ENCODE measurements at regions not wholly inside any gene's neighbourhood (a gene's known extent, or its start where the extent isn't known, plus 50 kb on each side); places are given as distances from the start of the nearest gene placed in this dataset.

DNA sequence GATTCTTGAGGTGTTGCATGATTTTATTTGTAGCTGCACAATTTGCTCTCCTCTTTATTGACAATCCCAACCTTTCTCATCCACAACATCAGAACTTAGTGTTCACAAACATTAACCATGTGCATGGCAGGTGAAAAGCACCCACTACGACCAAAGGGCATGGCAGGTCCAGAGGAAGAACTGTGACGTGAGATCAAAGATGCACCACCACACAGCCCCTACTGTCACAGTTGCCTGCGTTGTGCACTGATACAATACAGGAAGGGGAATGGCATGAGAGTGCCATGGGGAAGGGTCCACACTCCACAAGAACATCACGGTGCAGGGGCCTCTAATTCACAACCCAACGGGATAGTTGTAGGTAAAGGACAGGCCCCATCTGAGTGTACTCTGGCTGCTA is 217.1 kb upstream of the PFKP start:
- Histone ChIP-seq H3K9ac (ENCODE audit: low read length in 3 of 3) (no peak overlapping the region), H3K4me3 (ENCODE audit: low read length in 3 of 3) (no peak overlapping the region), H3K9me3 (ENCODE audit: control insufficient read depth in 2 of 3, insufficient read depth in 1 of 3, low read length in 3 of 3) (peaks cover 0 to 2% (median 0%) of the 10 kb centered on the region in 3 donors), H3K27ac (ENCODE audit: low read depth in 2 of 2, low read length in 2 of 2) (no peak overlapping the region), H3K27me3 (ENCODE audit: control insufficient read depth, insufficient read depth, low read length) (no peaks in the 10 kb centered on the region), H3K36me3 (ENCODE audit: control insufficient read depth in 2 of 3, insufficient read depth in 3 of 3, low read length in 3 of 3) (no peaks in the 10 kb centered on the region), H3K4me1 (ENCODE audit: control insufficient read depth in 2 of 3, insufficient read depth in 2 of 3, low read depth in 1 of 3, low read length in 3 of 3) (no peaks in the 10 kb centered on the region)
- DNase-seq (no peak), FAIRE-seq (no peak)
- intact Hi-C loops (cut with DNase I) = no loop called here
- TF ChIP-seq, protein P1, sequence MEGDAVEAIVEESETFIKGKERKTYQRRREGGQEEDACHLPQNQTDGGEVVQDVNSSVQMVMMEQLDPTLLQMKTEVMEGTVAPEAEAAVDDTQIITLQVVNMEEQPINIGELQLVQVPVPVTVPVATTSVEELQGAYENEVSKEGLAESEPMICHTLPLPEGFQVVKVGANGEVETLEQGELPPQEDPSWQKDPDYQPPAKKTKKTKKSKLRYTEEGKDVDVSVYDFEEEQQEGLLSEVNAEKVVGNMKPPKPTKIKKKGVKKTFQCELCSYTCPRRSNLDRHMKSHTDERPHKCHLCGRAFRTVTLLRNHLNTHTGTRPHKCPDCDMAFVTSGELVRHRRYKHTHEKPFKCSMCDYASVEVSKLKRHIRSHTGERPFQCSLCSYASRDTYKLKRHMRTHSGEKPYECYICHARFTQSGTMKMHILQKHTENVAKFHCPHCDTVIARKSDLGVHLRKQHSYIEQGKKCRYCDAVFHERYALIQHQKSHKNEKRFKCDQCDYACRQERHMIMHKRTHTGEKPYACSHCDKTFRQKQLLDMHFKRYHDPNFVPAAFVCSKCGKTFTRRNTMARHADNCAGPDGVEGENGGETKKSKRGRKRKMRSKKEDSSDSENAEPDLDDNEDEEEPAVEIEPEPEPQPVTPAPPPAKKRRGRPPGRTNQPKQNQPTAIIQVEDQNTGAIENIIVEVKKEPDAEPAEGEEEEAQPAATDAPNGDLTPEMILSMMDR (IDR thresholded peaks at IDR 0.05; ENCODE audit: borderline replicate concordance, extremely low read depth, insufficient read depth) = no peak

DNA sequence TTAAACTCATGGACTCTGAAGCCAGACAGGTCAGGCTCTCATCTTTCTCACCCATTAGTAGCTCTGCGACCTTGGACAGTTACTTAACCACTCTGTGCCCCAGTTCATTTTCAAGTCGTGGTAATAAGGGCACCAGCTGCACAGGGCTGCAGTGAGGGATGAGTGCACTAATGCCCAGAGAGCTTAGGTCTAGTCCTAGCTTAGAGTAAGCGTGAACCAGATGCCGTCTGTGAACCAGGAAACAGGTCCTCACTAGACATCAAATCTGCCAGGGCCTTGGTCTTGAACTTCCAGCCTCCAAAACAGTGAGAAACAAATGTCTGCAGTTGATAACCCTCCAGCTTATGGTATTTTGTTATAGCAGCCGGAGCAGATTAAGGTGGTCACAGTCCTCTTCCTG is 222.4 kb upstream of the PFKP start:
- H3K27me3 ChIP-seq (ENCODE audit: control insufficient read depth, insufficient read depth, low read length) = no peaks in the 10 kb centered on the region
- DNase-seq (no peak), FAIRE-seq (no peak)
- H3K27ac ChIP-seq (ENCODE audit: low read depth in 2 of 2, low read length in 2 of 2) = no peak overlapping the region
- H3K4me1 ChIP-seq (ENCODE audit: control insufficient read depth in 2 of 3, insufficient read depth in 2 of 3, low read depth in 1 of 3, low read length in 3 of 3) = no peaks in the 10 kb centered on the region
- H3K4me3 ChIP-seq (ENCODE audit: low read length in 3 of 3) = no peak overlapping the region
- no peaks in the 10 kb centered on the region for H3K36me3 ChIP-seq (ENCODE audit: control insufficient read depth in 2 of 3, insufficient read depth in 3 of 3, low read length in 3 of 3)
- TF ChIP-seq, protein P1 (IDR thresholded peaks at IDR 0.05; ENCODE audit: borderline replicate concordance, extremely low read depth, insufficient read depth) = no peak
- intact Hi-C loops (cut with DNase I) = no loop called here
- peaks cover 0 to 2% (median 0%) of the 10 kb centered on the region in 3 donors for H3K9me3 ChIP-seq (ENCODE audit: control insufficient read depth in 2 of 3, insufficient read depth in 1 of 3, low read length in 3 of 3)
- no peak overlapping the region for H3K9ac ChIP-seq (ENCODE audit: low read length in 3 of 3)

DNA sequence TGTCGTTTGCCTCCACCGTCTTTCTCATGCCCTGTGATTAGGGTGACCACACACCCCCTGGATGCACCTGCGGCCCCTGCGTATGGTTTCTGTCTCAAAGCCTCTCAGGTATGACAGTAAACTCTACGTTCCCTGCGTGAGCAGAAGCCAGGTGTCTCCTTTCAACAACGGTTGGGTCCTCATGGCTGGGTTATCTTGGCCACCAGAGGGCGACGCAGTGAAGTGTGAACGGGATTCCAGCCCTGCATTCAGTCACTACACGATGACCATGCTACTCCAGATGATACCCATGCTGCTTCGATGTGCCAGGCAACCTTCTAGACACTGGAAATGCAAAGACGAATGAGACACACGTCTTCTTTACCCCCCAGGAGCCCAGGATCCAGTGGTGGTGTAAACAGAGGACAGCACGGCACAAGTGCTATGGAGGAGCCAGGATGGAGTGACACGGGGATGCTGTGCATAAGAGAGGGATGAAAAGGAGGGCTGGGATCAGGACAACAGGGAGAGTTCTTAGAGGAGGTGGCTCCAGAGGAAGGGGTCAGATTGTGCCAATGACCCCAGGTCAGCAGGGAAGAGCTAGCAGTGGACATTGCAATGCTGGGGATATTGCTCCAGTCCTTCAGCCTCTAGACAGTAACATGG is 228.1 kb upstream of the PFKP start:
- FAIRE-seq (no peak), DNase-seq (peak in 3 of 5 donors; percentile 25 to 56 (median 39))
- Histone ChIP-seq H3K27ac (ENCODE audit: low read depth in 2 of 2, low read length in 2 of 2) (no peak overlapping the region), H3K9ac (ENCODE audit: low read length in 3 of 3) (no peak overlapping the region), H3K27me3 (ENCODE audit: control insufficient read depth, insufficient read depth, low read length) (no peaks in the 10 kb centered on the region), H3K9me3 (ENCODE audit: control insufficient read depth in 2 of 3, insufficient read depth in 1 of 3, low read length in 3 of 3) (no peaks in the 10 kb centered on the region), H3K4me1 (ENCODE audit: control insufficient read depth in 2 of 3, insufficient read depth in 2 of 3, low read depth in 1 of 3, low read length in 3 of 3) (no peaks in the 10 kb centered on the region), H3K36me3 (ENCODE audit: control insufficient read depth in 2 of 3, insufficient read depth in 3 of 3, low read length in 3 of 3) (no peaks in the 10 kb centered on the region), H3K4me3 (ENCODE audit: low read length in 3 of 3) (no peak overlapping the region)
- TF ChIP-seq, protein P1 (IDR thresholded peaks at IDR 0.05; ENCODE audit: borderline replicate concordance, extremely low read depth, insufficient read depth) = peak; percentile 67
- intact Hi-C loops (cut with DNase I) = no loop called here

DNA sequence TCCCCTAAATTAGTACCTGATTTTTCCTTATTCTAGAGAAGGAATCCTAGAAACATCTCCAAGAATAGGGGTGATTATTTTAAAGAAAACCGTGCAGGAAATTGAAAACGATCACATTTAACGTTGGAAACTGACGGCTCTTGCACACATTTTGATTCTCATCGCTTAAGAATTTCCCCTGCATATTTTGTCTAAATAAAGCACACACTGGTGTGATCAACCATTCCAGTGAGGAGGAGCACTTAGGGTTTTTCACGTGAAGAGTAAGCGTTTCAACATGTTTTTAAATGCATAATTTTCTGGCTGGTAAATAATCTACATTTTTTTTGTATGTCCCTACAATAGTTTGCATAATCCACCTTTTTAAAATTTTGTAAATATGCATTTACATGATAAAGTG is 229.7 kb upstream of the PFKP start:
- intact Hi-C loops (cut with DNase I) = no loop called here
- no peaks in the 10 kb centered on the region for H3K9me3 ChIP-seq (ENCODE audit: control insufficient read depth in 2 of 3, insufficient read depth in 1 of 3, low read length in 3 of 3)
- TF ChIP-seq, protein P1 (IDR thresholded peaks at IDR 0.05; ENCODE audit: borderline replicate concordance, extremely low read depth, insufficient read depth) = no peak
- H3K36me3 ChIP-seq (ENCODE audit: control insufficient read depth in 2 of 3, insufficient read depth in 3 of 3, low read length in 3 of 3) = no peaks in the 10 kb centered on the region
- H3K27ac ChIP-seq (ENCODE audit: low read depth in 2 of 2, low read length in 2 of 2) = no peak overlapping the region
- no peak overlapping the region for H3K4me3 ChIP-seq (ENCODE audit: low read length in 3 of 3)
- no peaks in the 10 kb centered on the region for H3K27me3 ChIP-seq (ENCODE audit: control insufficient read depth, insufficient read depth, low read length)
- DNase-seq (no peak), FAIRE-seq (no peak)
- no peak overlapping the region for H3K9ac ChIP-seq (ENCODE audit: low read length in 3 of 3)
- no peaks in the 10 kb centered on the region for H3K4me1 ChIP-seq (ENCODE audit: control insufficient read depth in 2 of 3, insufficient read depth in 2 of 3, low read depth in 1 of 3, low read length in 3 of 3)

Measured in kidney (tissue), 13 donors.